ENCODE measurements at regions not wholly inside any gene's neighbourhood (a gene's known extent, or its start where the extent isn't known, plus 50 kb on each side); places are given as distances from the start of the nearest gene placed in this dataset.

- H3K36me3 ChIP-seq (ENCODE audit: insufficient read depth, low read length) = no peaks in the 10 kb centered on the region
- H3K9ac ChIP-seq (ENCODE audit: low read depth, low read length) = no peak overlapping the region
- WGBS = 91% methylated on average over 7 of the region's 7 CpGs
- no peaks in the 10 kb centered on the region for H3K9me3 ChIP-seq (ENCODE audit: insufficient read depth, low read depth, low read length)
- no peak overlapping the region for H3K4me3 ChIP-seq (ENCODE audit: low read length)
- no peak overlapping the region for H3K27ac ChIP-seq (ENCODE audit: low read depth, low read length)
- no peaks in the 10 kb centered on the region for H3K27me3 ChIP-seq (ENCODE audit: insufficient read depth, low read length)
- no peaks in the 10 kb centered on the region for H3K4me1 ChIP-seq (ENCODE audit: insufficient read depth, low read length)
Measured at GRCh38 chr5:56451742-56452141, 218.6 kb upstream of the ANKRD55 start.

DNA sequence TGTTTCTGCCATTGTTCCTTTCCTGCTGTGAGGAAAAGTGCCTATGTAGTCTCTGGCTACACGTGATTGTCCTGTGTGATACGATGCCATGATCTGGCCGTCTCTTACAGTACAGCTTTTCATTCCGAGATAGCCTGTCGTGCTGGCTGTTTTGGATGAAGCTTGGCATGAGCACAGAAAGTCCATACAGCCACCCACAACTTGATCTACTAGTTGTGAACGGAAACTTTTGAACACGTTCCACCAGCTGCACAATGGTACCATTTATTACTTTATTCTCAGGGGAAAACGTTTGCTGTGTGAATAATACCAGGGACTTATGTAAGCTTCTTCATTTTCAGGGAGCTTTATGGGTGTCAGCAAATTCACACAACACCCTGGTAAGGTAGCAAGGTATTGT lies 217.6 kb upstream of the ANKRD55 start:
- 94% methylated on average over 8 of the region's 8 CpGs for WGBS
- Histone ChIP-seq H3K4me1 (ENCODE audit: insufficient read depth, low read length) (no peaks in the 10 kb centered on the region), H3K36me3 (ENCODE audit: insufficient read depth, low read length) (no peaks in the 10 kb centered on the region), H3K9ac (ENCODE audit: low read depth, low read length) (no peak overlapping the region), H3K27ac (ENCODE audit: low read depth, low read length) (no peak overlapping the region), H3K9me3 (ENCODE audit: insufficient read depth, low read depth, low read length) (no peaks in the 10 kb centered on the region), H3K4me3 (ENCODE audit: low read length) (no peak overlapping the region), H3K27me3 (ENCODE audit: insufficient read depth, low read length) (no peaks in the 10 kb centered on the region)

DNA sequence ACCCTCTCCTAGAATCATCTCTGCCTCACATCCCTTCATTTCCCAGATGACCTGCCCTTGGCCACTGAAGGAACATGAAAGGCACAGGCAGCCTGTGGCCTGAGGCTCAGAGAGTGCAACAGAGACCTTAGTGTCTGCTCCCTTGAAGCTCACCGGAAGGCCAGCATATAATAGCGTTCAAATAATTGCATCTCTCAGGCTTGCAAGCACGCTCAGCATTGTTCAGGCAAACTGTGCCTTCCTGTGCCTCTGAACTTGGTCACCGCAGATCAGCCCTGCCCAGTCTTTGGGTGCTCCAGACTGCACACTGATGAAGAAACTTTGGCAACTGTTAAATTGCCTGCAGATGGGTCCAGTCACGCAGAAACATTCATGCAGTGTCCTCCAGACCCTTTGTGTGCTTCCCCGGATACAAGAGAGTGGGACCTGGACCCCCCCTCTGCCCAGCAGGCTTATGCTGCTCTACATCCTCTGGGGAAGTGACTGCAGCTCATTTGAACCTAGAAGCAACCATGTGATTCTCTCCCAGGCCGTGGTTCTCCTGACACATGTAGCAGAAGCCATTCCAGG lies 216.0 kb upstream of the ANKRD55 start:
- Histone ChIP-seq H3K4me3 (ENCODE audit: low read length) (no peak overlapping the region), H3K9ac (ENCODE audit: low read depth, low read length) (no peak overlapping the region), H3K9me3 (ENCODE audit: insufficient read depth, low read depth, low read length) (no peaks in the 10 kb centered on the region), H3K36me3 (ENCODE audit: insufficient read depth, low read length) (no peaks in the 10 kb centered on the region), H3K27ac (ENCODE audit: low read depth, low read length) (no peak overlapping the region), H3K27me3 (ENCODE audit: insufficient read depth, low read length) (no peaks in the 10 kb centered on the region), H3K4me1 (ENCODE audit: insufficient read depth, low read length) (no peaks in the 10 kb centered on the region)
- WGBS = 95% methylated on average over 7 of the region's 7 CpGs

- no peaks in the 10 kb centered on the region for H3K9me3 ChIP-seq (ENCODE audit: insufficient read depth, low read depth, low read length)
- WGBS = 87% methylated on average over 4 of the region's 4 CpGs
- no peaks in the 10 kb centered on the region for H3K36me3 ChIP-seq (ENCODE audit: insufficient read depth, low read length)
- H3K4me1 ChIP-seq (ENCODE audit: insufficient read depth, low read length) = no peaks in the 10 kb centered on the region
- no peak overlapping the region for H3K4me3 ChIP-seq (ENCODE audit: low read length)
- no peak overlapping the region for H3K9ac ChIP-seq (ENCODE audit: low read depth, low read length)
- H3K27me3 ChIP-seq (ENCODE audit: insufficient read depth, low read length) = no peaks in the 10 kb centered on the region
- no peak overlapping the region for H3K27ac ChIP-seq (ENCODE audit: low read depth, low read length)
Measured at GRCh38 chr5:56447656-56448055, 214.5 kb upstream of the ANKRD55 start.

GRCh38 chr5:56447232-56447631 lies 214.1 kb upstream of the ANKRD55 start:
- H3K9ac ChIP-seq (ENCODE audit: low read depth, low read length) = no peak overlapping the region
- no peaks in the 10 kb centered on the region for H3K36me3 ChIP-seq (ENCODE audit: insufficient read depth, low read length)
- 93% methylated on average over 4 of the region's 4 CpGs for WGBS
- H3K27me3 ChIP-seq (ENCODE audit: insufficient read depth, low read length) = no peaks in the 10 kb centered on the region
- H3K4me3 ChIP-seq (ENCODE audit: low read length) = no peak overlapping the region
- no peak overlapping the region for H3K27ac ChIP-seq (ENCODE audit: low read depth, low read length)
- no peaks in the 10 kb centered on the region for H3K4me1 ChIP-seq (ENCODE audit: insufficient read depth, low read length)
- H3K9me3 ChIP-seq (ENCODE audit: insufficient read depth, low read depth, low read length) = no peaks in the 10 kb centered on the region

DNA sequence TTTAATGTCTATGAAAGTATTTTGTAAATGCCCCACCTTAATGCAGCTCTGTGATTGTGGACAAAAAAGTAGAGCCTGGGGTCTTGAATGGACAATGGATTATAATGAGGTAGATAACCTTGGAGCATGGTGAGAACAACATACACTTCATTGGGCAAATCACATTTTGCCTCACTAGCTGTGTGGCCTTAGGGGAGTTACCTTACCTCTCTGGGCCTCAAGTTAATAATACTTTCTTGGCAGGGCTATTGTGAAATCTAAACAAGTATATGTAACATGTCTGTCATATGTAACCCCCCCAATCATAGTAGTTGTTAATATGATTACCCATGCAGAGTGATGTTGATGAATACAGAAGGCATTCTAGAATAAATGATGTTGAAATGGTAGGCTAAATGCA lies 213.6 kb upstream of the ANKRD55 start:
- Histone ChIP-seq H3K36me3 (ENCODE audit: insufficient read depth, low read length) (no peaks in the 10 kb centered on the region), H3K27me3 (ENCODE audit: insufficient read depth, low read length) (no peaks in the 10 kb centered on the region), H3K27ac (ENCODE audit: low read depth, low read length) (no peak overlapping the region), H3K4me3 (ENCODE audit: low read length) (no peak overlapping the region), H3K4me1 (ENCODE audit: insufficient read depth, low read length) (no peaks in the 10 kb centered on the region), H3K9me3 (ENCODE audit: insufficient read depth, low read depth, low read length) (no peaks in the 10 kb centered on the region), H3K9ac (ENCODE audit: low read depth, low read length) (no peak overlapping the region)

- 93% methylated on average over 2 of the region's 2 CpGs for WGBS
Measured at GRCh38 chr5:56443826-56444225, 210.7 kb upstream of the ANKRD55 start.

DNA sequence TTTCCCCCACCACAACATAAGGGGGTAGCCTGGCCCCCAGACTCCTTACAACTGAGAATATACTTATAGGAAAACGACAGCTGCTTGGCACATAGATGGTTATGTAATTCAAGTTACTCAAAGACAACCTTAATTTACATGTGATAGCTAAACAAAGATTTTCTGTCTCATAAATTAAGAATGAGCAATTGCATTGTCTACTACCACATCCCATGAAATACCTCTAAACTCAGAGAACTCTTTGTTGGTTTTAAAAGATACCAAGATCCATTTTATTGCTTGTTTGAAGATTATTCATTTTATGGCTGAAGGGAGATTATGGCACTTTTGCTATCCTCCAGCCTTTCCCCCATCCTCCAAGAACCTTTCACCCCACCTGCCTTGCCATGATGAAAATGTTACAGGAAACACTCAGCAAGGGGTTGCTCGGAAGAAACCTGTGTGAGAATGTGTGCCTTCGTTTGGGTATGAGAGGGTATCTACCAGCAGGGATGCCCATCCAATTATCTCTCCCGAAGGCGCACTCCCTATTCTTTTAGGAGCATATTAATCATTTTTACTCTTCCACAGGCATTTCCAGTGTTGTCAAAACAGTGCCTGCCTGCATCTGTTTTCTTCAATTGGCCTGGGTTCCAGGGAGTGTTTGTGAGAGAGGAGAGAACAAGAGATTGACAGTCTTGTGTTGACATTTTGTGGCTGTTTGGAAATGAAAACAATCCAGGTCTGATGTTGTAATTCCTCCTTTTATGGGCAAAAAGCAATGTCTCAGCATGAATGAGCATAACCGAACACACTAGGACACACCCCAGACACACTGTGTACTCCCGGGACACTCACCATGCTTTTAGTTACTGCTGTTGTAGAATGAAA lies 208.0 kb upstream of the ANKRD55 start:
- H3K9ac ChIP-seq (ENCODE audit: low read depth, low read length) = no peak overlapping the region
- no peaks in the 10 kb centered on the region; the same call in 1 of the 2 replicates for H3K4me1 ChIP-seq (ENCODE audit: insufficient read depth, low read length)
- no peaks in the 10 kb centered on the region for H3K9me3 ChIP-seq (ENCODE audit: insufficient read depth, low read depth, low read length)
- 93% methylated on average over 6 of the region's 7 CpGs for WGBS
- H3K36me3 ChIP-seq (ENCODE audit: insufficient read depth, low read length) = no peaks in the 10 kb centered on the region
- no peak overlapping the region for H3K4me3 ChIP-seq (ENCODE audit: low read length)
- H3K27ac ChIP-seq (ENCODE audit: low read depth, low read length) = no peak overlapping the region
- no peaks in the 10 kb centered on the region for H3K27me3 ChIP-seq (ENCODE audit: insufficient read depth, low read length)

More at GRCh38 chr5:56443826-56444225, 210.7 kb upstream of the ANKRD55 start:
- H3K27ac ChIP-seq (ENCODE audit: low read depth, low read length) = no peak overlapping the region
- H3K27me3 ChIP-seq (ENCODE audit: insufficient read depth, low read length) = no peaks in the 10 kb centered on the region
- no peaks in the 10 kb centered on the region for H3K36me3 ChIP-seq (ENCODE audit: insufficient read depth, low read length)
- no peak overlapping the region for H3K4me3 ChIP-seq (ENCODE audit: low read length)
- no peaks in the 10 kb centered on the region for H3K9me3 ChIP-seq (ENCODE audit: insufficient read depth, low read depth, low read length)
- H3K4me1 ChIP-seq (ENCODE audit: insufficient read depth, low read length) = no peaks in the 10 kb centered on the region
- no peak overlapping the region for H3K9ac ChIP-seq (ENCODE audit: low read depth, low read length)

DNA sequence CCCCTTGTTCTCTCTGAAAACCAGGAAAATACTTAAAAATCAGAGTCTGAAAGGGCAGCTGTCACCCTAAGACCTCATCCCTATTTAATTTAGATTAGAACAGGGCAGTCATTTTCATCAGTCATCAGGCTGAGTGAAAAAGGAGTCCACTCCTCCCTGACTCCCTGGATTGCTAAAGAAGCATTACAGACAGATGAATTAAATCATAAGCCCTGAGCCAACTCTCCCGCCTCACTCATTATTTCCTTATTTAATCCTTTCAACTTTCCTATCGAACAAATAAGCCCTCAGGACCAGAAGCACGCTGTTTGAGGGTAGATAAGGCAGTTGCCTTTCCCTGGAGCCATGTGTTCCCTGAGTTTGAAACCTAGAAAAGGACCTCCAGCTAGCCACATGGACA lies 201.9 kb upstream of the ANKRD55 start:
- H3K27ac ChIP-seq (ENCODE audit: low read depth, low read length) = no peak overlapping the region
- H3K9ac ChIP-seq (ENCODE audit: low read depth, low read length) = no peak overlapping the region
- H3K4me1 ChIP-seq (ENCODE audit: insufficient read depth, low read length) = no peaks in the 10 kb centered on the region; the same call in 1 of the 2 replicates
- no peaks in the 10 kb centered on the region for H3K9me3 ChIP-seq (ENCODE audit: insufficient read depth, low read depth, low read length)
- no peaks in the 10 kb centered on the region for H3K36me3 ChIP-seq (ENCODE audit: insufficient read depth, low read length)
- H3K27me3 ChIP-seq (ENCODE audit: insufficient read depth, low read length) = no peaks in the 10 kb centered on the region
- 98% methylated on average over 3 of the region's 3 CpGs for WGBS
- H3K4me3 ChIP-seq (ENCODE audit: low read length) = no peak overlapping the region

GRCh38 chr5:56433039-56433617 lies 200.0 kb upstream of the ANKRD55 start:
- Histone ChIP-seq H3K9ac (ENCODE audit: low read depth, low read length) (no peak overlapping the region), H3K36me3 (ENCODE audit: insufficient read depth, low read length) (no peaks in the 10 kb centered on the region), H3K4me3 (ENCODE audit: low read length) (no peak overlapping the region), H3K4me1 (ENCODE audit: insufficient read depth, low read length) (no peaks in the 10 kb centered on the region; the same call in 1 of the 2 replicates), H3K9me3 (ENCODE audit: insufficient read depth, low read depth, low read length) (no peaks in the 10 kb centered on the region), H3K27ac (ENCODE audit: low read depth, low read length) (no peak overlapping the region), H3K27me3 (ENCODE audit: insufficient read depth, low read length) (no peaks in the 10 kb centered on the region)
- 100% methylated on average over 2 of the region's 2 CpGs for WGBS

DNA sequence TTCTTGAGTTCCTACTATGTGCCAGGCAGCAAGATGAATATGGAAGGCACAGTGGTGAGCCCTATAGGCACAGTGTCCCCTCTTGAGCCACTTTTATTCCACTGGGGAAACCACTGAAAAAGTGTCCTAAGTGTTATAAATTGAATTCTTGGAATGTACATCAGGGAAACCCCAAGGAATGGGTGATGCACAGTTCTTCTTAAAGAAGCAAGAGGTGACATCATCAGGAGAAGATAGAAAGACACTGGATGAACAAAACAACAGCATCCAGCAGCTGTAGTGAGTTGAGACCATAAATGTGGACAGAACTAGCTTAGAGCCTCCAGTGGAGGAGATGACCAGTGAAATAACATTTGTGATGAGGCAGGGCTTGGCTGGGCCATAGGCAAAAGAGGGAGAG lies 199.2 kb upstream of the ANKRD55 start:
- no peak overlapping the region for H3K4me3 ChIP-seq (ENCODE audit: low read length)
- H3K27ac ChIP-seq (ENCODE audit: low read depth, low read length) = no peak overlapping the region
- H3K27me3 ChIP-seq (ENCODE audit: insufficient read depth, low read length) = no peaks in the 10 kb centered on the region
- H3K36me3 ChIP-seq (ENCODE audit: insufficient read depth, low read length) = no peaks in the 10 kb centered on the region
- no peak overlapping the region for H3K9ac ChIP-seq (ENCODE audit: low read depth, low read length)
- H3K4me1 ChIP-seq (ENCODE audit: insufficient read depth, low read length) = no peaks in the 10 kb centered on the region; the same call in 1 of the 2 replicates
- H3K9me3 ChIP-seq (ENCODE audit: insufficient read depth, low read depth, low read length) = no peaks in the 10 kb centered on the region

Measured in HUES64 (cell line).